CD4-positive, CD25-positive, alpha-beta regulatory T cell (primary cell): ENCODE measurements at regions not wholly inside any gene's neighbourhood (a gene's known extent, or its start where the extent isn't known, plus 50 kb on each side); places are given as distances from the start of the nearest gene placed in this dataset.
A peak's percentile ranks its signal among the peaks of the same experiment; 100 is the strongest.

ENCODE experiments used
- ATAC-seq, 2 donors: fragments of 150-1000 bp; cut with Tn5 transposase; one replicate each; pipeline ENCODE4 v1.10.0; 2021; ENCODE audit warnings: low read depth in 2 of 2, moderate number of reproducible peaks in 2 of 2, moderate library complexity in 1 of 2
- DNase-seq, 3 donors: peaks; one replicate each; pipeline versions ENCODE4 v3.0.0 to v3.0.0-alpha.2; 2012 to 2022; ENCODE audit warnings: mixed read lengths in 1 of 3
- H3K27ac ChIP-seq: one replicate; pipeline ENCODE4 v1.7.0; 2013; ENCODE audit warnings: mild to moderate bottlenecking, low read length; ENCODE audit not compliant: insufficient read depth, poor library complexity, severe bottlenecking
- H3K27me3 ChIP-seq: one replicate; pipeline ENCODE4 v1.7.0; 2013; ENCODE audit warnings: low read length; ENCODE audit not compliant: control insufficient read depth, insufficient read depth
- H3K36me3 ChIP-seq: one replicate; pipeline ENCODE4 v1.7.0; 2013; ENCODE audit warnings: mild to moderate bottlenecking, low read length, moderate library complexity; ENCODE audit not compliant: control insufficient read depth, insufficient read depth
- H3K4me1 ChIP-seq: 2 replicates; pipeline ENCODE4 v1.7.0; 2013; ENCODE audit warnings: mild to moderate bottlenecking, low read length; ENCODE audit not compliant: insufficient read depth, control insufficient read depth, poor library complexity, severe bottlenecking
- H3K4me3 ChIP-seq: one replicate; pipeline ENCODE4 v1.7.0; 2013; ENCODE audit warnings: low read depth, mild to moderate bottlenecking, low read length, moderate library complexity
- H3K9me3 ChIP-seq, 2 experiments: 1 replicate in 1 of 2; 2 replicates in 1 of 2; pipeline ENCODE4 v1.7.0; 2013; ENCODE audit warnings: low read length in 2 of 2, mild to moderate bottlenecking in 1 of 2, moderate library complexity in 1 of 2; ENCODE audit not compliant: control insufficient read depth in 2 of 2
- H3K27ac Mint-ChIP-seq, 3 donors: one replicate each; pipeline ENCODE4 v1.8.0; 2020 to 2022; ENCODE audit warnings: mild to moderate bottlenecking in 3 of 3, mixed read lengths in 3 of 3, moderate library complexity in 2 of 3
- H3K27me3 Mint-ChIP-seq: one replicate; pipeline ENCODE4 v1.8.0; 2022; ENCODE audit warnings: mild to moderate bottlenecking, mixed read lengths
- H3K36me3 Mint-ChIP-seq: one replicate; pipeline ENCODE4 v1.8.0; 2020; ENCODE audit warnings: mixed read lengths
- H3K4me1 Mint-ChIP-seq, 4 donors: one replicate each; pipeline ENCODE4 v1.8.0; 2020 to 2022; ENCODE audit warnings: mixed read lengths in 4 of 4, mild to moderate bottlenecking in 1 of 4
- H3K4me3 Mint-ChIP-seq, 4 donors: one replicate each; pipeline ENCODE4 v1.8.0; 2020 to 2022; ENCODE audit warnings: mild to moderate bottlenecking in 4 of 4, mixed read lengths in 4 of 4, moderate library complexity in 3 of 4
- H3K9me3 Mint-ChIP-seq, 7 donors: one replicate each; pipeline ENCODE4 v1.8.0; 2020 to 2022; ENCODE audit warnings: mixed read lengths in 7 of 7, mild to moderate bottlenecking in 3 of 7, moderate library complexity in 2 of 7

- Mint-ChIP-seq H3K9me3 (peaks cover 0 to 4% (median 0%) of the 10 kb centered on the region in 7 donors), H3K36me3 (no peaks in the 10 kb centered on the region), H3K4me1 (no peaks in the 10 kb centered on the region), H3K4me3 (no peak overlapping the region), H3K27ac (no peak overlapping the region), H3K27me3 (peaks cover 5% of the 10 kb centered on the region)
- no peaks in the 10 kb centered on the region for H3K27me3 ChIP-seq
- H3K9me3 ChIP-seq, result no peaks in the 10 kb centered on the region
- ATAC-seq (no peak), DNase-seq (no peak)
- H3K4me1 ChIP-seq, result no peaks in the 10 kb centered on the region
- no peak overlapping the region for H3K4me3 ChIP-seq
- no peak overlapping the region for H3K27ac ChIP-seq
- no peaks in the 10 kb centered on the region for H3K36me3 ChIP-seq
Measured at GRCh38 chr17:13076905-13077304, 59.1 kb upstream of the ELAC2 start.

GRCh38 chr17:13074026-13074425, 56.2 kb upstream of the ELAC2 start:
- Histone ChIP-seq H3K4me1 (no peaks in the 10 kb centered on the region), H3K27ac (no peak overlapping the region), H3K4me3 (no peak overlapping the region), H3K9me3 (no peaks in the 10 kb centered on the region), H3K36me3 (no peaks in the 10 kb centered on the region), H3K27me3 (no peaks in the 10 kb centered on the region)
- H3K27ac Mint-ChIP-seq, result no peak overlapping the region
- peaks cover 0 to 2% (median 0%) of the 10 kb centered on the region in 7 donors for H3K9me3 Mint-ChIP-seq
- peaks cover 5% of the 10 kb centered on the region for H3K27me3 Mint-ChIP-seq
- ATAC-seq, result no peak
- no peaks in the 10 kb centered on the region for H3K4me1 Mint-ChIP-seq
- DNase-seq, result no peak
- no peaks in the 10 kb centered on the region for H3K36me3 Mint-ChIP-seq
- no peak overlapping the region for H3K4me3 Mint-ChIP-seq

DNA sequence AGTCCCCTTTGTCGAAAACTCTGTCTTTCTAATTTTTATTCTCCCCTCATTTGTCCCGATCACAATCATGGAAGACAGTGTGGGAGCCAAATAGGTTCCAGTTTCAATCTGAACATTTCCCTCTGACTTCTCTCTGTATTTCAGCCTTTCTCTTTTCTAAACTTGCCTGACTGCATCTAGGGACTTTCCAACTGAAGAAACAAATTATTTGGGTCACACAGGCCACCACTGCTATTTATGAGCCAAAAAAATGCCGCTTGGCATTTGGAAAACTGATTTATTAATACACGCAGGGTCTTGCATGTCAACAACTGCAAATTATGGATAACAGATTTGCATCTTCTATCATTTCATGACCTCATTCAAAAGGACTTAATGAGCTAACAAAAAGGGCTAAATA, 55.2 kb upstream of the ELAC2 start:
- DNase-seq, result no peak

GRCh38 chr17:13070732-13071131, 52.9 kb upstream of the ELAC2 start:
- Mint-ChIP-seq H3K4me1 (no peaks in the 10 kb centered on the region), H3K9me3 (peaks cover 0 to 4% (median 0%) of the 10 kb centered on the region in 7 donors), H3K36me3 (no peaks in the 10 kb centered on the region), H3K4me3 (no peak overlapping the region), H3K27ac (no peak overlapping the region), H3K27me3 (peaks cover 5% of the 10 kb centered on the region)
- no peaks in the 10 kb centered on the region for H3K27me3 ChIP-seq
- H3K9me3 ChIP-seq, result no peaks in the 10 kb centered on the region
- no peak overlapping the region for H3K27ac ChIP-seq
- H3K36me3 ChIP-seq, result no peaks in the 10 kb centered on the region
- ATAC-seq (no peak), DNase-seq (no peak)
- no peaks in the 10 kb centered on the region for H3K4me1 ChIP-seq
- no peak overlapping the region for H3K4me3 ChIP-seq

More for the DNA sequence above, 55.2 kb upstream of the ELAC2 start:
- ATAC-seq, result no peak
- Histone ChIP-seq H3K4me1 (no peaks in the 10 kb centered on the region), H3K4me3 (no peak overlapping the region), H3K36me3 (no peaks in the 10 kb centered on the region), H3K9me3 (no peaks in the 10 kb centered on the region), H3K27me3 (no peaks in the 10 kb centered on the region), H3K27ac (no peak overlapping the region)
- no peak overlapping the region for H3K4me3 Mint-ChIP-seq
- H3K36me3 Mint-ChIP-seq, result no peaks in the 10 kb centered on the region
- H3K27me3 Mint-ChIP-seq, result peaks cover 5% of the 10 kb centered on the region
- H3K4me1 Mint-ChIP-seq, result no peaks in the 10 kb centered on the region
- peak overlapping the region in 1 of 3 donors; percentile 23 for H3K27ac Mint-ChIP-seq
- peaks cover 0 to 4% (median 0%) of the 10 kb centered on the region in 7 donors for H3K9me3 Mint-ChIP-seq

GRCh38 chr17:13067629-13068303, 49.9 kb upstream of the ELAC2 start:
- Mint-ChIP-seq H3K27me3 (no peaks in the 10 kb centered on the region), H3K4me1 (no peaks in the 10 kb centered on the region), H3K4me3 (no peak overlapping the region), H3K27ac (peak overlapping the region in 1 of 3 donors; percentile 39), H3K36me3 (no peaks in the 10 kb centered on the region), H3K9me3 (peaks cover 0 to 4% (median 0%) of the 10 kb centered on the region in 7 donors)
- no peaks in the 10 kb centered on the region for H3K36me3 ChIP-seq
- no peaks in the 10 kb centered on the region for H3K27me3 ChIP-seq
- ATAC-seq (no peak), DNase-seq (no peak)
- no peak overlapping the region for H3K4me3 ChIP-seq
- no peaks in the 10 kb centered on the region for H3K4me1 ChIP-seq
- H3K9me3 ChIP-seq, result no peaks in the 10 kb centered on the region
- no peak overlapping the region for H3K27ac ChIP-seq
